ENCODE measurements at regions not wholly inside any gene's neighbourhood (a gene's known extent, or its start where the extent isn't known, plus 50 kb on each side); places are given as distances from the start of the nearest gene placed in this dataset.
"Not testable (repeated sequence)": the region's sequence is repeated elsewhere in the genome, so short reads cannot be mapped to it uniquely, and the experiment has no call there.

DNA sequence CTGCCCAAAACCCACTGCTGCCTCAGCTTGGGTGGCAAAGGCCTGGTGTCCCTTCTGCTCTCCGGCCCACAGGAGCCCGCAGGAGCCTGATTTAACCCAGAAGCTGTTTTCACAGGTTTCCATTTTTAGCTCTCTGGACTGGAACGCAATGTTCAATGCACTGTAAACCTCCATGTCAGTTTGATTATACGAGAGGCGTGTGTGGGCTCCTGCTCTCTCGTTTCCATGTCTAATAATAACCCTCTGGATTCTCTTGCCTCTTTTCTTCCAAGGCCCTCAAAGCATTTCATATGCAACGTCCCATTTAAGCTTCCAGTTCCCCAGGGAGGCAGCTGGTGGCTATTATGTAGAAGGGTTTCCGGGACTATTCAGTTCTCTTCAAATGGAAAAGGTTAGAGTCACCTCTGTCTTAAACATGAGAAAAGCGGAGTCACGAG, 161.1 kb downstream of the SUDS3 start:
- no peak for DNase-seq

DNA sequence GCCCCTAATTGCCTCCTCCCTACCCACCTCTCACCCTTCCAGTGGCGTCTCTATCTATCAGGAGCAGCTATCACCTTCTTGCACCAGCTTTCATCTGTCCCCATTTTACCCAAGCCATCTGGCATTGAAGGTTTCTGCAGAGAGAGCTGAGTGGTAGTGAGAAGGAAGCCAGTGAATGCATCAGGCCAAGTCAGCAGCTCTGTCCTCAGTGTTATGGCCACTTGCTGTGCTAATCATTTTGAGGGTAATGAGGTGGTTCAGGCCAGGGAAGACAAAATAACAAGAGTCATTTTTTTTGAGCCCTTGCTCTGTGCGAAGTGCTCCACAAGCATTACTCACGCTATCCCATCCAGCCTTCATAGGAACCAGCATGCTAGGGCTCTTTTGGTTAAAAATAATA, 164.7 kb downstream of the SUDS3 start:
- DNase-seq, result no peak

DNA sequence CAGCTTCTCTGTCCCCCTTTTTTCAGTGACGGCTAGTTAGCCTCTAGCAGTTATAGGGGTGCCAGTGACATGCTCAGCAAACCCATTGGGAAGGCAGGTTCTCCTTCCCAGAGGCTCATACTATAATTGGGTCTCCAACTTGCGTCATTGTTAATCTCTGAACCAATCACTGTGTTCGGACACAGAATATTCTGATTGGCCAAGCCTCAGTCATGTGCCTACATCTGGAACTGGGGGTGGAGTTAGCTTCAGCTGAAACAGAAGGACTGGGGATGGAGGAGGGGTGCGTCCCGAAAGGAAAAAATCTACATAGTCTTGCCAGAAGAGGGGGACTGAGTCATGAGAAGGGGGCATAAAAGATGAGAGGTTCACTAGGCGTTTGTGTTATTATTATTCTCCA, 165.6 kb downstream of the SUDS3 start:
- DNase-seq, result no peak

DNA sequence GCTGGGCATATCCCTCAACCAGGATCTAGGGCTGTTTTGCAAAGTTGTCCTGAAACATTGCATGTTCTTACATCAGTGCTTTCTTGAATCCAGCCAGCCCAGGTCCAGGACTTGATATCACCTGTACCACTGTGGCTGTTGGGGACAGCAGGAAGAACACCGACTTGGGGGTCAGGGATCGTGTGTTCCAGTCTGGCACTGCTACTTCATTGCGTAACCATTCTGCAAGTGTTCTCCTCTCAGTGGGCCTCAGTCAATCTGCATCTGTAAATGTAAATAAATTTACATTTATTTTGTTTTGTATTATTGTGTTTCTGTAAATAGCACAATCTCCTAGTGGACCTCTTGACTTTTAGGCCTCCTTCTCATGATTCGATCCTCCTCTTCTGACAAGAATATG, 167.3 kb downstream of the SUDS3 start:
- DNase-seq, result no peak

DNA sequence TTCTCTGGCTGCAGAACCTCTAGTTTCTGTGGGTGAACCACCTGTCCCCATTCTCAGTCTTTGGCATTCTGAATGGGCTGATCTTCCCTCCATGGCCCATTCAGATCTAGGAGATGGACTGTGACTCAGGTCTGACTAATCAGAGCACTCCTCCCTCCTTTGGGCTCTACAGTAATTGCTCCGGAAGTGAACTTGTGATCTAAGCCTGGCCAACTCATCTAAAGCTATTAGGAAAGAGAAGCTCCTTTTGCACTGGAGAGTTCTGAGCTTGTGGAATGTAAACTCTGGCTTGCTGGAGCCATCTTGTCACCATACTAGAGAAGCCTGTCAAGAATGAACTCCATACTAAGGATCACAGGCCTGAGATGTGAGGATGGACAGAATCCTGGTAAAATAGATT, 168.2 kb downstream of the SUDS3 start:
- no peak for DNase-seq

DNA sequence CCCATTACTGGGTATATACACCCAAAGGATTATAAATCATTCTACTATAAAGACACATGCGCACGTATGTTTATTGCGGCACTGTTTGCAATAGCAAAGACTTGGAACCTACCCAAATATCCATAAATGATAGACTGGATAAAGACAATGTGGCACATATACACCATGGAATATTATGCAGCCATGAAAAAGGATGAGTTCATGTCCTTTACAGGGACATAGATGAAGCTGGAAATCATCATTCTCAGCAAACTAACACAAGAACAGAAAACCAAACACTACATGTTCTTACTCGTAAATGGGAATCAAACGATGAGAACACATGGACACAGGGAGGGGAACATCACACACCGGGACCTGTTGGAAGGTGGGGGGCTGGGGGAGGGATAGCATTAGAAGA, 171.3 kb downstream of the SUDS3 start:
- DNase-seq, result not testable (repeated sequence)

DNA sequence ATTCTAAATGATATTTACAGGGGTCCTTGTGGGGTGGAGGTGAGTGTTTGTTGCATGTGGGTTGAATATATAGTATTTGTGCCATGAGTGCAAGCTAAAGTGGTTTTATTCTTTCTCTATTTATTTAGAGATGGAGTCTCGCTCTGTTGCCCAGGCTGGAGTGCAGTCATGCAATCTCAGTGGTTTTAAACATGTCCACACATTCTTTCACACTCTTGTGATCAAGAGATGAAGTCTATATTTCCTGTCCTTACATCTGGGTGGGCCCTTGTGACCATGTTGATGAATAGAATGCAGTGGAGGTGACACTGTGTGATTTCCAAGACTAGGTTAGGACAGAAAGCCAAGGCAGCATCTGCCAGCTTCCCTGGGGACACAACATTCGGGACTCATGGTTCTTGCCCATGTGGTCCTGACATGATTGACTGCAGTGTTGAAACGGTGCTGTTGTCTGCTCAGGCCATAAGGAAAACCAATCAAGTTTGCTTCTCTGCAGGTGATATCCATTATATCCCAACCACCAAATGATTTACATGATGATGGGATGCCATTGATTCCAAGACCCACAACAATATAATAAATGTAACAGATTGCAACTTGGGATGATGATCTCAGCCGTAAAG, 172.6 kb downstream of the SUDS3 start:
- no peak for DNase-seq

DNA sequence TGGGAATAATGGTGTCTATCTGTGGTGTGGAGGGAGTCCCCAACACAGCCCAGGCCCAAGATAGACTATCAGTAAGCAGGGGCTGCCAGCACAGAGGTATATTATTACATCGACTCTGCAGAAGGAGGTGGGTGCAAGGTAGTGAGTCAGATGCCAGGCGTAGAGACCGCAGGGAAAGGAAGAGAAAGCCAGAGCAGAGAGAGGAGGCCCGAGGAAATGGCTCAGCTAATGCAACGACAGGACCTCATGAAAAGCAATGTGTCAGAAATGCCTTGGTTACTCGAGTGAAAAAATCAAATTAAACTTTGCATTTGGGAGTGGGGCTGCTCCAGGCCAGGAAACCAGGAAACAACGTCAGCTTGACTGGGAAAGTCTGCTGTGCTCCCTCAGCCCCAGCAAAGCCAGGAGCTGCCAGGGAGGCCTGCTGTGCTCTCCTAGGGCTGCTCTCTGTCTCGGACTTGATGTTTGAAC, 173.2 kb downstream of the SUDS3 start:
- DNase-seq, result no peak

DNA sequence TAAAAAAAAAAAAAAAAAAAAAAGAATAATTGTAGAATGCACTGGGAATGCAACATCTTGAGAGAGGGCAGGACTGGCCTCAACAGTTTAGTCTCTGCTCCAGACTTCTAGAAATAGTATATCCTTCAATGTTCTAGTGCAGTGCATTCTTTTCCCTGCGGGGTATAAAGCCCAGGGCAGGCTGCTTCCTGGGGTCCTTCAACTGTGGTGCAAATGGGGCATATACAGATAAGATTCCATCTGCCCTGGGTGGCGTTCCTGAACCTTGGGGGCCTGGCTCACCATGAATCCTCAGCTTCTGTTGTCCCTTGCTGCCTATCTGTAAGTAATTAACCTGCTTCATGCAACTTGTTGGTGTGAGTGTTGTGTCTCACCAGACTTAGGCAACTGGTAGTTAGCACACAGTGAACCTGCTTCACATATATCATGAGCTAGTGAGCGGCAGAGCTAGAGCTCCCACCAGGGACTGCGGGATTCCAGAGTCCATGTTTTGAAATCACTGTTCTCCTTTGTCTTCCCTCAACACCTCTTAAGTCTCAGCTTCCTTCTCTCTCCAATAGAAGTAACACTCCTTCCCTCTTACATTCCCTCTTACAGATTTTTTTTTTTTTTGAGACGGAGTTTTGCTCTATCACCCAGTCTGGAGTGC, 177.6 kb downstream of the SUDS3 start:
- DNase-seq, result no peak

DNA sequence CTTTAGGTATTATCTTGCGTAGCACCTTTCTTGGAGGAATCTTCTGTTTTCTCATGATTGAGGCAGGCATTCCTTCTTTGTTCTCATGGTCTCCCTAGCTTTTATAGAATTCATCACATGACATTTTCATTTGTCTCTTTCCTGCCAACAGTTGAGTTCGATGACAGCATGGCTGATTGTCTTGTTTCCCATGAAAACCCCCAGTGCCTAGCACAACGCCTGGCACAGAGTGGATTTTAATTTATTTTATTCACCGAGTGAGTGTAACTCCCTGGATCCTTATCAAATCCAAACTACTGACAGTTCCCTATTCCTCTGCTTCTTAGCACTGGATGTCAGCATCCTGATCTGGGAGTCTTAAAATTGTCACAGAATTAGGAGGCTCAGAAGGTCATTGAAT, 182.6 kb downstream of the SUDS3 start:
- DNase-seq, result no peak

DNA sequence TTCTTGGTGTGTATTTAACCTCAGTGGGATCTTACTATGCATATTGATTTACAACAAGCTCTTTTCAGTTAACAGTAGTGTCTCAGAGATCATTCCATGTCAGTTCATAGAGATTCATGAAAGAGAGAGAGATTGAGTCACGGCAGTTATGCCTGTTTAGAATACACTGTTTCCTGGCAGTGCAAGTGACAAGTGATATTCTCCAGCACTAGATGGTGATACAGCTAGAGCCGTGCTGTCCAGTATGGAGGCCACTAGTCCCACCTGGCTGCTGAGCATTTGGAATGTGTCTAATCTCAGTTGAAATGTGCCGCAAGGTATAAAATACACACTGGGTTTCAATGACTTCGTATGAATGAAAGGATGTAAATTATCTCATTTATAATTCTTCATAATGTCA, 184.4 kb downstream of the SUDS3 start:
- DNase-seq, result no peak

DNA sequence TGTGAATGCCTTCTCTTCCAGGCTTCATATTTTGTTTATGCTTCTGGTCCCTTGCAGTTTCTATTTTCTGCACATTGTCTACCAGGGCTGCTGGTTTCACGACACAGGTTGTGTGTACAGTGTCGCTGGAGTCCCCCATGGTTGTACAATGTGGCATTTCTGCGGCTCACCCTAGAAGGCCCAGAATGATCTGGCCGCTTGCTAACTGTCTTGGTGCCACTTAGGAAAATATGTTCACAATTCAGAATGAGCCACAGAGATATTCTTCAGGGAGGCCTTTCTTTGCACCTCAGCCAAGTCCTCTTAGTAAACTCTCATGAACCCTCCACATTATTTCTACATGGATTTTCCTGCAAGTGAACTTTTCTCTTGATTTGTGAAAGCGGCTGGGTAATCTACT, 195.4 kb downstream of the SUDS3 start:
- no peak for DNase-seq

DNA sequence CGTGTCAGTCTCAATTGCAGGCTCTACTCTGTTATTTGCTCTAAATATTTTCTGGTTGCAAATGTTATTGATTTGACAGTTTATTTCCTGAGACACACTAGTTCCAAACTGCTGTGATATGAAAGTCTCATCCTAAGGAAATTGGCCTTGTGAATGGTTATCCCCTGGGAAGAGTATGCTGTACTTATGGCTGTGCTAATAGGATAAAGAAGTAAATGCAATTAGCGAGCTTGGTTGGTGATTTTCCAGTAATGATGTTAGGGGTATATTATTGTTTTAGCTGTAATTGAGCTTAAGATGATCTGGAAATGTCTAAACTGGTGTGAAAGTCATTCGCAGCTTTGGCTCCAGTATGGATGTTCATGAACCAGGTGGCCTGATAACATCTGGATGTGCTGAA, 197.9 kb downstream of the SUDS3 start:
- DNase-seq, result peak in 1 of 2 experiments; percentile 33

DNA sequence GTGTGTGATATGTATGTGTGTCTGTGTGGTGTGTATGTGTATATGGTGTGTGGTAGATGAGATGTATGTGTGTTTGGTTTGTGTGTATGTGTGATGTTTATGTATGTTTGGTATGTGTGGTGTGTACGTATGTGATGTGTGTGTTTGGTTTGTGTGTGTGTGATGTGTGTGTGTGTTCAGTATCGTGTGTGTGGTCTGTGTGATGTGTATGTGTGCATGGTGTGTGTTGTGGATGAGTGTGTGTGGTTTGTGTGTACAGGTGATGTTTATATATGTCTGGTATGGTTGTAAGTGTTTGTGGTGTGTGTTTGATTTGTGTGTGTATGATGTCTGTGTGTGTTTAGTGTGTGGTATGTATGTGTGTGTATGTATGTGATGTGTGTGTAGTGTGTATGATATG, 199.4 kb downstream of the SUDS3 start:
- no peak for DNase-seq

DNA sequence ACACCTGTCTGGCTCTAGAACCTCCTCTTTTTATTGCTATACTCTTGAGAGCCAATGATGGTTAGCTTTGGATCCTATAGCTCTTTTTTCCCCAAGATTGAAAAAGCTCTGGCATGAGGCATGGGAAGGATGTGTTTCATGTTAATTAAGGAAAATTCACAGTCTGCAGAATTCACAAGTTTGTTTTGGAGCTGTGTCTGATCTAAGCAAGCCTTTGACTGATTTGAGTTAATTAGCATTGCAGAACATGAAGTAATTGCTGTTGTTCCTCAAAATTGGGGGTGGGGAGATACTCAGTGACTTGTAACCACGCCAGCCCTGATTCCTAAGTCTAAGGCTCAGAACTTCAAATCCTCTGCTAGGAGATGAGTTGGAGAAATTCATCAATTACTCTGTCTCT, 205.0 kb downstream of the SUDS3 start:
- no peak for DNase-seq

DNA sequence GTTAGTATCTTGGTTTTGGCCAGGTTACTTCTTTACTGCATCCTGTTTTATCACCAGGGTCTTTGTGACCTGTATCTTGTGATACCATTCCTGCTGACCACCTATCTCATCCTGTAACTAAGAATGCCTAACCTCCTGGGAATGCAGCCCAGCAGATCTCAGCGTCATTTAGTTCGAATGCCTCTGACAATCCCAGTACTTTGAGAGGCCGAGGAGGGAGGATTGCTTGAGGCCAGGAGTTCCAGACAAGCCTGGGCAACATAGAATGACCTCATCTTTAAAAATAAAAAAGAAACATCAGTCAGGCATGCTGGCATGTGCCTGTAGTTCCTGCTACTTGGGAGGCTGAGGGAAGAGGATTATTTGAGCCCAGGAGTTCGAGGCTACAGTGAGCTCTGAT, 206.5 kb downstream of the SUDS3 start:
- no peak for DNase-seq

DNA sequence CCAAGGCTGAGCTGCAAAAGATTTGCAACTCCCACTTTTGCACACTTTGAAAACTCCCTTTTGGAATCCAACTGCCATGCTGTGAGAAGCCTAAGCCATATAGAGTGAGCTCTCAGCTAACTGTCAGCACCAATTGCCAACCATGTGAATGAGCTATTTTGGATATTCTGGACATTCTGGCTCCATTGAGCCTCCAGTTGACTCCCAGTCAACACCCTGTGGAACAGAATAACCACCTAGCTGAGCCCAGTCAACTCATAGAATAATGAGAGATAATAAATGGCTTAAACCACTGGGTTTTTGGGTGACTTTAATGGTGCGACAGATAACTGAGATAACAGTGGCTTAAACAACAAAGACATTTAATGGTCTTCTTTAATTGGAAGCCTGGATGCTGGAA, 210.1 kb downstream of the SUDS3 start:
- no peak for DNase-seq

DNA sequence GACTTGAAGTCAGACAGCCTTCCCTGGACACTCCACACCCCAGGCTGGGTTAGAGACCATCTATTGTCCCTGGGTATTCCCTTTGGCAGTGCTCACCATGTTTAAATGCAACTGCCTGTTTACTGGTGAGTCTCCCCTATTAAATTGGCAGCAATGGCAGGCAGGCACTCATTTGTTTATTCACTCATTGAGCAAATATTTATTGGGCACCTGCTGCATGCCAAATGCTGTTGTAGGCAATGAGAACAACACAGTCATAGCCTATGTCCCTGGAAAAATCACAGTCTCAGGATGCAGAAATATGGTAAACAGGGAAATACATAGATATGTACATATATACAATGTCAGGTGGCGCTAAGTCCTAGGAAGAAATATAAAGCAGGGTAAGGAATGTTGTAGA, 212.8 kb downstream of the SUDS3 start:
- DNase-seq, result no peak

DNA sequence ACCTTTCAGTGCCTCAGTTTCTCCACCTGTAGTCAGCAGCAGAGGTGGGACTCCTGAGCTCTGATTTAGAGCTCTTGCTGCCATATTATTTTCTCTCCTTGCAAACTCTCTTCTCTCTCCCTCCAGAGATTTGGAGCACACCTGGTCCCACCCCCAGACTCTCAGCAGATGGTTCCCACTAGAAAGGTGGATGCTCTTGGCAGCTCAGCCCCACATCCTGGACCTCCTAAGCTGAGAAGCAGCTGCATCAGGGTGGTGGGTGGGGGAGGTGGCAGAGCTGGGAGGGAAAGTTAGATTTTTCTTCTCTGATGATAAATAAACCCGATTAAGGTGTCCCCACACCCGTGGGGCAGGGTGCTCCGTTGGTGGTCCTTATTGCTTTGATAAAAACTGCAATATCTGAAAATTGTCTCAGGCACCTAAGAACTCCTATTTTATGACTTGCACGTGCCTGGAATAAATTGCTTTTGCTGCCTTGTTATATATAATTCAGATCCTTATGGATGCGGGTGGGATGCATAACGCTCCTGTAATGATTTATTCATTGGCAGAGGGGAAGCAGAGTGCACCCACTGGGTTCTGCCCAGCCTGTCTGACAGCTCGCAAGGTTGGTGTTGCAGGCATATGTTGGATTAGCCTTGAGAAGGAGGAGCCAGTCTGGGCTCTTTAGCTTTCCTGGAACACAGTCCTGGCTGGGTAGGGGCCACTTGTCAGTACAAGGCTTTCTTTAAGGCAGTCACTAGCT, 214.2 kb downstream of the SUDS3 start:
- peak; percentile 17 to 59 for DNase-seq

DNA sequence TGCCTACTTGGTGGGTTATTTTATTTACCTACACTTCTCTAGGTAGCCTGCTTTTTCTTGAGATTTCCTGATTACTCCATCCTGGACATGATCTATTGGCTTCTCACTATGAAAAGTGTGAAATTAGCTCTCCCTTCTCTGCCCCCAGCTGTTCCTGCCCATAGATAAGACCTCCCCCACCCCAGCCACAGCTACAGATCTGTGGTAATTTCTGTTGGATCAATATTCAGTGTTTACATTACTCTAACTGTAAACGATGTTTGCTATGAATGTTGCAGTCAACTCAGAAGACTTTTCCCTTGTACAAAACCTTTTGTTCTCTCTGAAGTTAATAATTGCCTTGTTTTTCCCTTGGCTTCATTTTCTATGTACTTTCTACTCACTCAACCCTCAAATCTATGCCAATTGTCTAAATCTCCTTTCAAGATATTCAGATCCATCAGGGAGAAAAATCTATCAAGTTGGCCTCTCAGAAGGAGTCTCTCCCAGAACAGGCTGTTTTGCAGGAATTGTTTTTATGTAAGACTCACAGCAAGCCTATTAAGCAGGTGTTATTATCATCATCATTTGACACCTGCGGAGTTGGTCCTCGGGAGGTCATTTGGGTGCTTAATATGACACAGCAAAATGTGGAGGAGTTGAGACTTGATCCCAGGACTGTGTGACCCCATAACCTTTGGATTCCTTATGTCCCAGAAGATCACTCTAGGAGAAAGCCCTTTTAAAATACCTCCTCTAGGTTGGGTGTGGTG, 227.4 kb downstream of the SUDS3 start:
- DNase-seq, result no peak

DNA sequence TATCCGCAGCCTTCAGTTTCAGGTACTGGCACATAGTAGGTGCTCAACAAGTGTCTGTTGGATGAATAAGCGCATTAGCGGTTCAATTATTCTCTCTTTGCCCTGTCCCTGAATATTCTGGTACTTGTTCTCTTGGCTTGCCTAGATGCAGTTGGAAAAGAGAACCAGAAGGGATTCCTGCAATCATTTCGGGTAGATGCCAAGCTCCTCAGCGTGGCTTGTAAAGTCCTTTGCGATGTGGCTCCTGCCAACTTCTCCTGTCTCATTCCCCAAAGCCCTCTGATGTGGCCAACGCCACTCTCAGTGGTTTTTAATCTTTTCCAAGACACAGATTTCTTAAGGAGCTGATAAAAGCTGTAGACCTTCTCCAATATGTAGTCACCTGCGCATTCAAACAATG, 230.3 kb downstream of the SUDS3 start:
- DNase-seq, result no peak

DNA sequence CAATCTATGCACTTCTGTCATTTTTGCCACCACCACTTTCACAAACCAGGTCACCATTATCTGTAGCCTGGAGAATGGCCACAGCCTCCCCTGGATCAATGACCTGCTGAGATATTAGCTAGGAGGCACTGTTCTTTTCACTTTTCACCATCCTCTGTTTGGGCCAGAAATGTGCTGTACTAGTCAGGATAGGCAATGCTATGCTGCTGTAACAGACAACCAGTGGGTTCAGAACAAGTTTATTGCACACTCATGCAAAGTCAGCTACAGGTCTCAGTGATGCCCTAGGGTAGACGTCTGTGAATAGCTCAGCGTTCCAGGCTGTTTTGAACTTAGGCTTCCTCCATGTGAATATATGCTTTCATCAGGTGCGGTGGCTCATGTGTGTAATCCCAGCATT, 231.5 kb downstream of the SUDS3 start:
- no peak for DNase-seq

DNA sequence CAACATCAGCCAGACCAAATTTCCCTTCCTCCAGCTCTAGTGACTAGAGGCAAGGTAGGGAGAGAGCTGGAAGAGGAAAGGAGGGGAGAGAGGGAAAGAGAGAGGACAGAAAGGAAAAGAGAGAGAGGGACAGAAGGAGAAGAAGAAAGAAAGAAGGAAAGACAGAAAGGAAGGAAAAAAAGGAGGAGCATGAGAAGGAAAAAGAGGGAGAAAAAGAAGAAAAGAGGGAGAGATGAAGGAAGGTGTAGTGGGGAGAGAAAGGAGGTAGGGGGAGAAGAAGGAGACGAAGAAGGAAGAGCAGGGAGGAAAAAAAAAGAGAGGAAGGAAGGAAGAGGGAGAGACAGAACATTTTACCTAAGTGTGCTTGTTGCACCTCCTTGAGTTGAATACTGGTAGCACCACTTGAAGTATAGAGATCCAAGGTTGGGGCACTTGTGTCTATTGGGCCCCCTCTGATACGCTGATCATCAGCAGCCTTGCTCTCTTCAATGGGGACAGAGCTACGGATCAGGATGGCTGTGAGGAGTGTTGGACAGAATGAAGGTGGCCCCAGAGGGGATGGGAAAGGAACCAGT, 232.5 kb downstream of the SUDS3 start:
- DNase-seq, result no peak
